COLO668 (cell line): ENCODE measurements at regions not wholly inside any gene's neighbourhood (a gene's known extent, or its start where the extent isn't known, plus 50 kb on each side); places are given as distances from the start of the nearest gene placed in this dataset.
A peak's percentile ranks its signal among the peaks of the same experiment; 100 is the strongest.

Source experiments
- DNase-seq: peaks from one replicate; lab custom pipeline; 2025; ENCODE audit not compliant: unreplicated experiment; lab: John Stamatoyannopoulos, UW

DNA sequence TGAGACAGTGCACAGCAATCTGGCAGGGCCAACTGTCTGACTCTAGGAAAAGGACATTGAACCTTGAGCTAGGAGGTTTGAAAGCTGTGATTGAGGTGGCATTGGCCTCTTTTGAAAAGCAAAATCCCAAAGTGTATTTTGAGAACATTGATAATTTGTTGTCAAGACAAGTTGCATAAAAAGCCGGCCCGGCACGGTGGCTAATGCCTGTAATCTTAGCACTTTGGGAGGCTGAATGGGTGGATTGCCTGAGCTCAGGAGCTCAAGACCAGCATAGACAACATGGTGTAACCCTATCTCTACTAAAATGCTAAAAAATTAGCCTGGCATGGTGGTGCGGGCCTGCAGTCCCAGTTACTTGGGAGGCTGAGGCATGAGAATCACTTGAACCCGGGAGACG lies 331.6 kb downstream of the DUSP6 start:
- DNase-seq: no peak

DNA sequence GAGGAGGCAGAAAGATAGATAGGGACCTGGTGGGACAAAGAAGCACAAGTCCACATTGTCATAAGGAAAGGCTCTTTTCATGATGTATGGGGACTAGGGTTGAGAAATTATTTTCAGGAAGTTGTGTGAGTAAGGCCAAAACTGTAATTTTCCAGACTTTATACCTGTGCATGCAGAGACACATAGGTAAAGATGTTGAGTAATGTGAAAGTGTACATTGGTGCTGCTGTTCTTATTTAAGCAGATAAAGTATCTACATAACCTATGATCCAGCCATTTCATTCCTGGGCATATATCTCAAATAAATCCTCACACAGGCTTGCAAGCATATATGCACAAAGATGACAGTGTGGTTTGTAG lies 332.2 kb downstream of the DUSP6 start:
- no peak for DNase-seq

DNA sequence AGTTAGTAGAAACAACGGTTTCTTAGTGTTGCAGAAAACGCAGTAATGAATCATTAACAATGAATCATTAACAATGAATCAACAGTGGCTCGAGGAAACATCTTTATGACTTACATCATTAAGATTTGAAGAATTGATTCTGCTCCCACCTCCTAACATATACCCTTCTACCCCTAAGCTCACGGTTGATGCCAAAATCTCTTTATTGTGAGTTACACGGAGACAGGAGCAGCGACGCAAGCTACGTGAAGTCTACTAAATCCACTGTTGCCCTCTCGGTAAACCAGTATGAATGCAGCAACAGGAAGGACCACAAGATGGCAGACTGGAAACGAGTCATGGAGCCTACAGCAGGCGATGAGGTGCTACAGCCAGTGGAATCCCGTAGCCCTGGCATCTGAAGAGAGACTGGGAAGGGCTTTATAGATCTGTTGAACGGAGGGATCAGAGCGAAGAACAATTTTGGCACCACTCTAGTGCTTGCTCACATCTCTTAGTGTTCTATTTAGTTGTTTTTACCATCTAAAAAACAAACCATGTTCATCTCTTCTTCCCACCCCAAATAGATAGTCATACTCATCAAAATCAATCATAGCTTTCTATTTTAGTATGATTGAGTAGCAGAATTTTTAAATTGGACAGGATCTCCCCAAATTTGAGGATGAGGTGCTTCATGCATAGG lies 332.7 kb downstream of the DUSP6 start:
- DNase-seq: peak; percentile 81

DNA sequence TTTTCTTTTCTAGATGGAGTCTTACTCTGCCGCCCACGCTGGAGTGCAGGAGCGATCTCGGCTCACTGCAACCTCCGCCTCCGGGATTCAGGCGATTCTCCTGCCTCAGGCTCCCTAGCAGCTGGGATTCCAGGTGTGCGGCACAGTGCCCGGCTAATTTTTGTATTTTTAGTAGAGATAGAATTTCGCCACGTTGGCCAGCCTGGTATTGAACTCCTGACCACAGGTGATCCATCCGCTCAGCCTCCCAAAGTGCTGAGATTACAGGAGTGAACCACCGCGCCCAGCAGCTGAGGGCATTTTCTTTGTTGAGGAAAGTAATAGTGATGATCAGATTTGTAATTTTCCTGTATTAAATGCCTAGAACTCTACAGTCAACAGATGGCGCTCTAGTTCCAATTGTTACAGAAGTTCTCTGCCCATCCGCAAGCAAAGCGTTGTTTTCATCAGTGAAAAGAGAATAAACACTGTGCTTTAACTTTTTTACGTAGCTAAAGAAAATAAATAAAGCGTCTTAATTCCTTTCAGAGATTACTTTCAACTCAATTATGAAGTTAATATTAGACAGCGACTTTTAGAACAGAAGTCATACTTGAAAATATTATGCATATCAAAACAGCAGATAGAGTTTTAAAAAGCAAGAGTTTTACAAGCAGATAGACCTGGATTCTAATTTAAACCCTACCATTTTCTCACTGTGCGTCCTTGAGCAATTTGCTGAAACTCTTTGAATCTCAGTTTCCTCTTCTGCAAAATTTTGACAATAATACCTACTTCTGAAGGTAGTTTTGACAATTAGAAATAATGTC lies 335.1 kb downstream of the DUSP6 start:
- DNase-seq: peak; percentile 42

DNA sequence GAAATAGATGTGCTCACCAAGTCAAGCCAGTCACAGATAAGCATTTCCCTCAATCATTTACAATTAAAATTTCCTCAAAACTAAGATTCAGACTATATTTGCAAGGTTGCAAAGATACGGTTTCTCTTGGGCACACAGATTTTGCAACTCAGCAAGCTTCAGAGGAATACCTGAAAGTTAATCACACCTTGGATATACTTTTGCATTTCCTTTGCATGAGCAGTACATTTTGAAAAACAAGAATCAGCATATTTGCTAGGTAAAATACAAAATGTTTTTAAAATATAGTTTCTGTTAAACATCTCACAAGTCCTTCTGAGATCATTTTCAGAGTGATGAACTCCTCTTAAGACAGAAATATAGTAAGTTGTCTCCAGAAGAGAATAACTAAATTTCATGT lies 336.9 kb downstream of the DUSP6 start:
- no peak for DNase-seq

DNA sequence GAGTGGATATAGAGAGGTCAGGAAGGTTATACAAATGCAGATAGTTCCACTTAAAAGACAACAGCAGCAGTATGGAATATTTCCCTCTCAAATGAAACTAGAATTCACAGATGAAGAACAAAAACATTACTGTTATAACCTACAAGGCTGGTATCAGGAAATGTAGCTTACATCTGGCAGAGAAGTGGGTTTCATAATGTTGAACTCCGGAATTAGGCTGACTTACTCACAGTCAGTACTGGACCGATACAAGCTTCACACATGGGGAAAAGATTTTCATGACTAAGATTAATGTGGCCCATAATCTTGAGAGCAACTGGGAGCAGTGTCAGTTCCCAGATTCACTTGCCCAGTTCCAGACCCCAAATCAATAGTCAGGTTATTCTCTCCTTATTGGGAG lies 353.9 kb downstream of the DUSP6 start:
- no peak for DNase-seq

DNA sequence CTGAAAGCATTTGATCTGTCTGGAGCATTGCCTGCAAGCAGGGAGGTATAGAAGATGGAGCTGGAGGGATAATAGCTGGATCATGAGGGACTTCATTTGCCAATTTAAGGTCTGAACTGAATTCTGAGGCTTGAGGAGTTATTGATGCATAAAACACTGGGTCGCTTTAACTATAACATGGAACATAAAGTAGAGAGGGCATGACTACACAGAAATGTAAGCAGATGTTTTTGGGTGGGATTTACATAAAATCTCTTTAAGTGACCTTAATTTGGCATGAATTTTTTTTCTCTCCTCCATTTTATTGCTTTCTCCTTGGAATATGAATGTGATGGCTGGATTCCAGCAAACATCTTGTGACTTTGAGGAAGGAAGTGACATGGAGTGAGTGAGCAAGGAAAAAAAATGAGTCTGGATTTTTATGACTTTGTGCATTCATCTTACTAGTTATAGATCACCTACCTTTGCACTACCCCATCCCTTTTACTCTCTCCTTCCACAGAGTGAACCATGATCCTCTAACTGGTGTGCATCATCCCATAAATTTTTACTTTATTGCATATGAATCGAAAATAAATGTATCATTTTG lies 356.0 kb downstream of the DUSP6 start:
- DNase-seq: no peak

DNA sequence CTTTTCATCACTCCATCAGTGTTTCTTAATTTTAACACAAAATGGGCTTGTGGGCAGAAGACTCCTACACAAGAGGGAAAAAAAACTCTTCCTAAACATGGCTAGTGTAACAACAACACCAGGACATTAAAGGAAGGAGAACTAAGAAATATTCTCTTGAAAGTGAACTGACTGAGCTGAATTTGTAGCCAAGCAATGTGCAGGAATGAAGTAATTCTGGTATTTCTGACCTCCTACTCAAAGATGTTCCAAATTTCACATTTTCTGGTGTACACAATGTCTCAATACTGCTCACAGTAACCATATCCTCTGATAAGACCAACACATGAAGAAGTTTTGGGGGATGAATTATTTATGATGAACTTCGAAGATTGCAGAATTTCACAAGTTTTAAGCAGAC lies 357.3 kb downstream of the DUSP6 start:
- DNase-seq: no peak

DNA sequence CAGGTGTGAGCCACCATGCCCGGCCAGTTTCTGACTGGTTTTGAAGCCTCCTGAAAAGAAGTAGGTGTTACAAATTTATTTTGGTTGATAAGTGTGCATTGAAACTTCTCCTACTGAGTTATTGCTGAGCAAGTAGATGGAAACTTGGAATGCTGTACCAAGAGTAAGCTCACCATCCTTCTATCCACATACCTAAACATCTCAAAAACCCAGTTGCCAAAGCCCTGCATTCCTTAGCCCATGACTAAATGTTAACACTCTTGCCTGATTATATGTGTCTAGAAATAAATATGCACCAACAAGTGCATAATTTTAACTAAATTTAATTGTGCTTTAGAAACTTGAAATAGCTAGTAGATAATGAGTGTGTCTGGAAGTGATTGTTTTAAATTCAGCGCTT lies 357.8 kb downstream of the DUSP6 start:
- DNase-seq: no peak

DNA sequence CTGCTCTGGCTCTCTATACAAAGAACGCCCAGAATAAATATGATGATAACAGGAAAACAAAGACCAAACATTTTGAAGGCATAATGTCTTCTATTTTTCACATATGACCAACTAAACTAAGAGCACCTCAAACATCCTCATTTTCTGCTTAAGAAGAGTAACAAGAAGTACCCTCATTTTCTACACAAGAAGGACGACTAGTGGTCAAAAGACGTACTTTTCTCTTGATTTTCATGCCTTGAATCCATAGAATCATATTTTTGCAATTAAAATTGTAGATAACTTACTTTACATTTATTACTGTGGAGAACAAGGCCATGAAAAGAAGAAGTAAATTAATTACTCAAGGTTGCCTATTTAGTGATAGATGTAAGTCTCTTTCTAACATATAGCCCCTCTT lies 358.6 kb downstream of the DUSP6 start:
- DNase-seq: no peak

DNA sequence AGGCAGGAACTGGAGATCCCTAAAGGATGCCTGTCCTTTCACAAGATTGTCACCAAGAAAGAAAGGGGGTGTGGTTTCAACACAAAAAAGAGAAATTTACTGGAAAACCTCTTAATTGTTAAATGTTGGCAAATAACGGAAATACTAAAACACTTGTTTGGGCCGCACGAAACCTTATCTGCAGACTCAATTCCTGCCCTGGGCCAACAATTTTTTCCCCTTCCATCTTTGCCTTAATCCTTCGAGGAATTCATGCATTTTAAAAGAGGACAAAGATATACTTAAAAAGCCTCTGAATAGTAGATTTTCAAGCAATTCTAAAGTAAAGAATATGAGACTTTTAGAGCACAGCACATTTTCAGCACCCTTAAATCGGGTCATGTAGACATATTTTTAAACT lies 366.2 kb downstream of the DUSP6 start:
- DNase-seq: no peak

DNA sequence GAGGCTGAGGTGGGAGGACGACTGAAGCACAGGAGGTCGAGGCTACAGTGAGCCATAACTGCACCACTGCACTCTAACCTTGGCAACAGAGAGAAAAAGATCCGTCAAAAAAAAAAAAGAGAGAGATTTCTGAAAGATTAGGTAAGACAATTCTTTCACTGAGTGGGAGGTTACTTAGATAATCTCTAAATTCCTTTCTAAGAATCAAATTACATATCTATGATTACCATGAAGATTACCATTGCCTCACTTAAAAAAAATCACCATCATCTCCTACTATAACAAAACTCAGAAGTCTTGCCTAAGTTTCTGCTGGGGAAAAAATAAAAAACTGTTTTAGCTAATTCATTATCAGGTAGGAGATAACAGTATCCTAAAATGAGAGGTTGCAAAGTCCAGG lies 366.7 kb downstream of the DUSP6 start:
- DNase-seq: no peak

DNA sequence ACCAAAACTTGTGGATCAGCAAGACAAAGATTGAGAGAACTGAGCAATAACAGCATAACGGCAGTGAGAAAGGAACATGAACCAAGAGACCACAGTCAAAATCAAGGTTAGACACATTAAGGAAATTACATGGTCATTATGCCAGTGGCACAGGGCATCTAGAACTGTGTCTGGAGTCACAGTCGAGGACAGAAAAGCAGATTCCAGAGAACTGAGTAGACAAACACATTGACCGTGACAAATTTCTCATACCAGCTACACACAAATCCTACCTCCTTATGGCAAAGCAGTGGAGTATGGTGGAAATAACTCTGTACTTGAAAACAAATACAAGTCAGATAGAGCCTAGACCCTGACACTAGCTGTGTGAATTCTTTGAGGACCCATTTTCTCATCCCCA lies 367.3 kb downstream of the DUSP6 start:
- DNase-seq: no peak

DNA sequence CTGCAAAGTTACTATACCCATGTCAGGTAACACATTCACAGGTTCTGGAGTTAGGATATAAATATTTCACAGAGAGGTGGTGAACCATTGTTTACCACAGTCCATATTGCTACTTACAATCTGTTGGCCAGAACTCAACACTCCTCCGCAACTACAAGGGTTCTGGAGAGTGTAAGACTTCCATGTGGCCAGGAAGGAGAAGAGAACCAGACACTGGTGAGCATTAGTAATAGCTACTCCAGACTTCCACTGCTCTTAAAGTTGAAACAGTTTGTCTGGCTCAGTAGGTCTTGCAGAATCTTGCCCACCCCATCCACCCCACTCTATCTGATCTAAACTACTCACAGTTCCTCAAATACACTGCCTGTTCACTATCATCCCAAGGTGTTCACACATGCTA lies 369.6 kb downstream of the DUSP6 start:
- no peak for DNase-seq

DNA sequence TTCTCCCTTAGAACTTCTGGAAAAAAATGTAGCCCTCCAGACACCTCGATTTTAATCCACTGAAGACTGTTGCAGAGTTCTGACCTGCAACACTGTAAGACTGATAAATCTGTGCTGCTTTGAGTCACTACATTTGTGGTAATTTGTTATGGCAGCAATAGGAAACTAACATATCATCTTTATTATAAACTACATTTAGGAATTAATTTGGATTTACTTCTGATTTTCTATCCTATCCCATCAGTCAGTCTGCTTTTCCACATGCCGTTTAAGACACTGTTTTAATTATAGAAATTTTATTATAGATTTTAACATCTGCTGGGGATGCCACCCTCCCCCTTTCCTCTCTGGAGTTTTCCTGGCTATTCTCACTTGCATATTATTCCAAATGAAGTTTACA lies 375.2 kb downstream of the DUSP6 start:
- DNase-seq: no peak

DNA sequence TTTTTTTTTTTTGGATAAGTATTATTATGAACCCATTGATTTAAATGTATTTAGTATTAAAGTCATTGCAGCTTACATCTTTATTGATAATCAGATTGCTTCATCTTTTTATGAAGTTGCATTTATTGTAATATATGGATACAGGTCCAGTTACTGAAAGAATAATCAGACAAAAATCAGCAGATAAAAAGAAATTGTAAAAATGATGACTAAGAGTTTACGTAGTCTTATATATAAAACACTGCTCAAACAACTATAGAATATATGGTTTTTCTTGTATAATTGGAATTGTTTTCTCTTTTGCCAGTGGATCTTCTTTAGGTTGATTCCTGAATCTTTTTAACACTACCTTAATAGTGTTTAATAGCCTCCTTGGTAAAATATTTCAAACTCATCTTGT lies 378.3 kb downstream of the DUSP6 start:
- DNase-seq: no peak

DNA sequence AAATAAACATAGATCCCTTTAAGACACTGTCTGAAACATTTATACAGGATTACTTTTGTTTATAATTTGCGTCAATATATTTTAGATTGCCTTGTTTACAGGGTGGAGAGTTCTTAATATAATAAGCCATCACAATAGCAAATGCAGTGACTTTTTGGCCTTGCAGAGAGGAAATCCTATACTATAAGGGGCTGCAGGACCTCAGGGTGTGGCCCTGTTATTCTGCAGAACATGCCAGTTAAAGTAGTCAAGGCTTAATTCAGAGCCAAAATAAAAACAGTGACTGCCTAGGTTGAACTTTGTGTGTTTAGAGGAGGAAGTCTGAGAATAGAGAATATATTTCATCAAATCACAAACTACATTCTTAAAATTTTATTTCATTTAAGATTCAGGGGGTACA lies 381.6 kb downstream of the DUSP6 start:
- no peak for DNase-seq

DNA sequence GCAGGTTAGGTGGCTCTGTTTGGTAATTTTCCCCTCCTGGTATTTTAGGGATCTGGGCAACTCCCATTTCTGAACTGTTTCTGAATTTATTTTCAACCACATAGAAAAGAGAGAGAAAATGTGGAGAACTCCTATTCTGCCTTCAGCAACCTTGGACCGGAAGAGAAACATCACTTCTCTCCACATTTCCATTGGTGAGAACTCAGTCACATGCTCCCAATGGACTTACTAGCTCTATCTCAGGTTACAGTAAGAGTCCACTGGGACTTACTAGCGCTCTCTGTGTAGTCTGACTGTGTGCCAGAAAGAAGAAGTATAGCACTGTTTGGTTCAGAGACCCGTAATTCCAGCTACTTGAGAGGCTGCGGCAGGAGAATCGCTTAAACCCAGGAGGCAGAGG lies 383.2 kb downstream of the DUSP6 start:
- no peak for DNase-seq

DNA sequence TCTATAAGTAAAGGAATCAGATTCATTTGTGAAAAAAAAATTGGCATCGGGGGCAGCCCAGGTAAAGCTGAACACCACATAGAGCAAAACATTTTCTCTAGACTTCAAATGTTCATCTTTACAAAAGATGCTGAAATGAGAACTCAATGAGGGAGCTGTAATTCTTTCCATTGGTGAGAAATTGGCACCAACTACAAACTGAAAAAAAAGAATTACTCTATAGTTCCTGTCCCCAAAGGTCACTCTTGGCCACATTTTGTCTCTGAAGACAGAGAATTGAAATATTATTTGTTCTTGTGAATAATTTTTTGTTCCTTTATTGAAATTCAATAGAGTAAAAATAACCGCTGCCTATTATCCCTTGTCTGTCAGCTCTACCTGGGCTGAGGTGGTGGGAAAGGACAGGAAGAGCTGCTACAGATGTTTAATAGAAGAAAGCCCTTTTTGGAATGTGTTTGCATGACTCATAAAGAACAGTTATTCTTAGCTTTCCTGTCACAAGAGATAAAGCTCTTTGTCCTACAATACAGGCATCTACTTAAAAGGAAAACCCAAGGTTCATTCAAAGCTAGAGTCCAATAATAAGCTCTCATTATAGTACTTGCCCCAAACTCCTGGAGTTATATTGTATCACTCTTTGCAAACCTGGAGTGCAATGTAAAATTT lies 380.1 kb upstream of the KITLG start:
- DNase-seq: no peak

DNA sequence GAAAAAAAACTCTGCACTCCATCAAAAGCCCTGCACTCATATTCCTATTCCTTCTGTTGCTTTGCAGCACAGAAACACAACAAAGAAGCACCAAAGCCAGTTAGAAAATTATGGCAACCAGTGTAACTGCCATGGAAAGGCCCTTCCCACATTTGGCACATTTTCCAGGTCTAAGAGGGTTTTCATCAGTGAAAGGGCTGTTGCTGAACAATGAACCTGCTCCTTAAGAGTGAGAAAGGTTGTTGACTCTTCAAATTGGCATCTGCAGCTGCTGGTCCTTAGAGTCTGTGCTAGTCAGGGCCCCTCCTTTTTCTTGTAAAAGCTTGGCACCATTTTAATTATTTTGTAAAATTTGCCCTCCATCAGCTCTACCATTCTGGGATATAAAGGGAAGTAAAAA lies 378.7 kb upstream of the KITLG start:
- no peak for DNase-seq

DNA sequence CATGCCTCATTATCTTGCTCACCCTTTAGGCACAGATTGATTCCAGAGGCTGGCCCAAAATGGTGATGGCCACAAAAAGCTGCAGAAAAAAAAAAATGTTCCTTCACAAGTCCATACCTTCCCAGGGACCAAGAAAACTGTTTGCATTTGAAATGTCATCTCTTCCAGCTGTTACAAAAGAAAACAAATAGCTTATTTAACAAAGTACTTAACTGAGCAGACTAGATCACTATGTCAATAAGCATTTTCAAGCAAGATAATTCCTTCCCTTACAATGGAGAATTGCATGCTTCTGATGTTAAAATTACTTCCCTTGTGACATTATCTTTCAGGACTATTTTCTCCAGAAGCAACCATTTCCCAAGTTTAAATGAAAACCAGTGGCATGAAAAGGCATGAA lies 377.9 kb upstream of the KITLG start:
- no peak for DNase-seq

DNA sequence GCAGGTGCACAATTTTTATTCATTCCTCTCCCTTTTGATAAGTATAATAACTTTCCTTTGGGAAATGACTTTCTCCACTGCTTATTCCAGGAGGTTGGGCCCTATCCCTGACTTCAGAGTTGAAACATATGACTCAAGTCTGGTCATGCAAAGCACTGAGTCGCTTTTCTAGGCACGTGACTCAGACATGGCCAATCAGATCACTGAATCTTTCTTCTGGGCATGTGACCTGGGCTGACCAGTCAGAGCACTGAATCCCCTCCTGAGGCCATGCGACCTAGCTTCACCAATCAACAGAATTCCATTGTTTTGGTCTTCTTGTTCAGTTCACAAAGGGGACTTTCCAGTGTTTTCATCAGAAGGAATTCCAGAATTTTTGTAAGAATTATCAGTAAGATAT lies 377.1 kb upstream of the KITLG start:
- no peak for DNase-seq
